ENCODE measurements at regions not wholly inside any gene's neighbourhood (a gene's known extent, or its start where the extent isn't known, plus 50 kb on each side); places are given as distances from the start of the nearest gene placed in this dataset.

DNA sequence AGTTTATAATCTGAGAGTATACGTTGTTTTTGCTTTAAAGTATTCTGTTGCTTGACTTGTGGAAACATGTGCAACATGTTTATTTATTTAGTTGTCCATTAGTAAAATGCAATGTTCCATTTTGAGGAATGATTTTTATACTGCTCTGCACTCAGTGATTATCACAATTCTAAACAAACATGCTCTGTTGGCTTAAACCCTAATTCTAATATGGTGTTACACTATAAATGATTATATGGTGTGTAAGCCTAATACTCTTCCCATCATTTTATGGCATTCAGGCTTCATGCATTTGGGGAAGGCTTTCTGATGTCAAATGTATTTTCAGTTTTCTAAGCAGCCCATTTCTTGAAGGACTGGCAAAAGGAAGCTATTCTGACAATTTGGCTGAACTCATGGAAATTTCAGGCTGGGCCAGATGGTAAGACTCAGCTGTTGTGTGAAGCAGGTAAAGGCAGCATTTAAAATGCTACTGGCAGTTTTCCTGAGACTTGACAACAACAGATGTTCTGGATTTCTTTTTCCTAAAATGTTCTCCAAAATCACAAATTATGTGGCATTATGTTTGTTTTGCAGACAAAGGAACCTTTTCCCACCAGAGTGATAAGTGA, 336.7 kb upstream of the GNPDA2 start:
- TF ChIP-seq, protein P1, sequence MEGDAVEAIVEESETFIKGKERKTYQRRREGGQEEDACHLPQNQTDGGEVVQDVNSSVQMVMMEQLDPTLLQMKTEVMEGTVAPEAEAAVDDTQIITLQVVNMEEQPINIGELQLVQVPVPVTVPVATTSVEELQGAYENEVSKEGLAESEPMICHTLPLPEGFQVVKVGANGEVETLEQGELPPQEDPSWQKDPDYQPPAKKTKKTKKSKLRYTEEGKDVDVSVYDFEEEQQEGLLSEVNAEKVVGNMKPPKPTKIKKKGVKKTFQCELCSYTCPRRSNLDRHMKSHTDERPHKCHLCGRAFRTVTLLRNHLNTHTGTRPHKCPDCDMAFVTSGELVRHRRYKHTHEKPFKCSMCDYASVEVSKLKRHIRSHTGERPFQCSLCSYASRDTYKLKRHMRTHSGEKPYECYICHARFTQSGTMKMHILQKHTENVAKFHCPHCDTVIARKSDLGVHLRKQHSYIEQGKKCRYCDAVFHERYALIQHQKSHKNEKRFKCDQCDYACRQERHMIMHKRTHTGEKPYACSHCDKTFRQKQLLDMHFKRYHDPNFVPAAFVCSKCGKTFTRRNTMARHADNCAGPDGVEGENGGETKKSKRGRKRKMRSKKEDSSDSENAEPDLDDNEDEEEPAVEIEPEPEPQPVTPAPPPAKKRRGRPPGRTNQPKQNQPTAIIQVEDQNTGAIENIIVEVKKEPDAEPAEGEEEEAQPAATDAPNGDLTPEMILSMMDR (conservative IDR thresholded peaks at IDR 0.05) = no peak
- no peak for TF ChIP-seq ZFX (IDR thresholded peaks at IDR 0.05)
